Fibroblast of pulmonary artery (primary cell): ENCODE measurements at regions not wholly inside any gene's neighbourhood (a gene's known extent, or its start where the extent isn't known, plus 50 kb on each side); places are given as distances from the start of the nearest gene placed in this dataset.

Experiments
- DNase-seq: peaks from one replicate; pipeline ENCODE4 v3.0.0-alpha.2; 2010; ENCODE audit warnings: low read depth
- H3K4me3 ChIP-seq: replicated peaks from 2 replicates; pipeline ENCODE4 v1.5.1; 2011; ENCODE audit warnings: low read depth, mild to moderate bottlenecking, control low read depth, low read length, moderate library complexity
- TF ChIP-seq, protein P1 (sequence below): IDR thresholded peaks from 2 replicates; pipeline ENCODE4 v1.5.1; 2011; ENCODE audit warnings: mild to moderate bottlenecking, control low read depth, low read length, inconsistent platforms; ENCODE audit errors: missing control alignments

- no peak overlapping the region for H3K4me3 ChIP-seq
- TF ChIP-seq, protein P1, sequence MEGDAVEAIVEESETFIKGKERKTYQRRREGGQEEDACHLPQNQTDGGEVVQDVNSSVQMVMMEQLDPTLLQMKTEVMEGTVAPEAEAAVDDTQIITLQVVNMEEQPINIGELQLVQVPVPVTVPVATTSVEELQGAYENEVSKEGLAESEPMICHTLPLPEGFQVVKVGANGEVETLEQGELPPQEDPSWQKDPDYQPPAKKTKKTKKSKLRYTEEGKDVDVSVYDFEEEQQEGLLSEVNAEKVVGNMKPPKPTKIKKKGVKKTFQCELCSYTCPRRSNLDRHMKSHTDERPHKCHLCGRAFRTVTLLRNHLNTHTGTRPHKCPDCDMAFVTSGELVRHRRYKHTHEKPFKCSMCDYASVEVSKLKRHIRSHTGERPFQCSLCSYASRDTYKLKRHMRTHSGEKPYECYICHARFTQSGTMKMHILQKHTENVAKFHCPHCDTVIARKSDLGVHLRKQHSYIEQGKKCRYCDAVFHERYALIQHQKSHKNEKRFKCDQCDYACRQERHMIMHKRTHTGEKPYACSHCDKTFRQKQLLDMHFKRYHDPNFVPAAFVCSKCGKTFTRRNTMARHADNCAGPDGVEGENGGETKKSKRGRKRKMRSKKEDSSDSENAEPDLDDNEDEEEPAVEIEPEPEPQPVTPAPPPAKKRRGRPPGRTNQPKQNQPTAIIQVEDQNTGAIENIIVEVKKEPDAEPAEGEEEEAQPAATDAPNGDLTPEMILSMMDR = no peak
- no peak for DNase-seq
Observed at GRCh38 chr12:130083734-130084133, 78.5 kb upstream of the FZD10 start.

GRCh38 chr12:130084359-130084758 lies 77.9 kb upstream of the FZD10 start:
- DNase-seq = no peak
- no peak overlapping the region for H3K4me3 ChIP-seq
- TF ChIP-seq, protein P1 = no peak

GRCh38 chr12:130086248-130086647 lies 76.0 kb upstream of the FZD10 start:
- DNase-seq = no peak
- TF ChIP-seq, protein P1 = no peak
- no peak overlapping the region for H3K4me3 ChIP-seq

DNA sequence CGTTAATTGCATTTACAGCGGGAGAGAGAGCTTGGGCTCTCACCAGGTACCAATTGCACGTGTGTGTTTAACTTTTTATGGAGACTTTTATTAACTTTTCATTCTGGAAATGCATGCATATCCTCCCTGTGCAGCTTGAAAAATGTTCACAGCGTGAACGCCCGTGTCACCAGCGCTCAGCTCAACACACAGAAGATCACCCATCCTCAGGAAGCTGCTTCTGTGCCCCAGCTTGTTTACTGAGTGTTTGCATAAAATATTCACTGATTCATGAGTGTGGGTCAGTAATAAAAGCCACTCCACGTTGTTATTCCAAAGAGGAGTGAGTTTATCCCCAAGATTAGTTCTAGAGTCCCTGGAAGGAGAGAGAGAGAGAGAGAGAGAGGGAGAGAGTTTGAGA lies 75.5 kb upstream of the FZD10 start:
- no peak overlapping the region for H3K4me3 ChIP-seq
- DNase-seq = no peak
- TF ChIP-seq, protein P1 = no peak

- DNase-seq = no peak
- TF ChIP-seq, protein P1 = no peak
- no peak overlapping the region for H3K4me3 ChIP-seq
Observed at GRCh38 chr12:130087222-130087621, 75.0 kb upstream of the FZD10 start.

DNA sequence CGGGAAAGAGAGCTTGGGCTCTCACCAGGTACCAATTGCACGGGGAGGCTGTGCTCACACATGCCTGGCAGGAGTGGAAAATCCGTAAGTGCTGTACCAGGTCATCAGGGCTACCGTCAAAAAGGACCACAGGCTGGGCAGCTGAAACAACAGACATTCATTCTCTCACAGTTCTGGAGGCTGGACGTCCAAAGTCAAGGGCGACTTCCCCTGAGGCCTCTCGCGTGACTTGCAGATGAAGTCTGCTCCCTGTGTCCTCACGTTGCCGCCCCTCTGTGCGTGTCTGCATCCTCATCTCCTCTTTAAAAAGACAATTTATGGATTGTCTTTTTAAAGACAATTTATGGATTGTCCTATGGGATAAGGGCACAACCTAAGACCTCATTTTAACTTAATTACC lies 73.8 kb upstream of the FZD10 start:
- no peak for DNase-seq
- TF ChIP-seq, protein P1 = no peak
- no peak overlapping the region for H3K4me3 ChIP-seq

DNA sequence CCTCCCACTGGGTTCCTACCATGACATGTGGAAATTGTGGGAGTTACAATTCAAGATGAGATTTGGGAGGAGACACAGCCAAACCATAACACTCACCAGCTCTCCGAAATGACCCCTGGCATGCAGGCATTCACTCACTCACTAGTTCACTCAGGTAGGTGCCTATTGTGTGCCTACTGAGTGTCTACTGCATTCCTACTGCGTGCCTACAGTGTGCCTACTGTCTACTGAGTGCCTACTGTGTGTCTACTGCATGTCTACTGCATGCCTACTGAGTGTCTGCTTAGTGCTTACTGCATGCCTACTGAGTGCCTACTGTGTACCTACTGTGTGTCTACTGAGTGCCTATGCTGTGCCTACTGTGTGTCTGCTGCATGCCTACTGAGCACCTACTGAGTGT lies 71.7 kb upstream of the FZD10 start:
- TF ChIP-seq, protein P1 = no peak
- no peak for DNase-seq
- no peak overlapping the region for H3K4me3 ChIP-seq
